ENCODE measurements at regions not wholly inside any gene's neighbourhood (a gene's known extent, or its start where the extent isn't known, plus 50 kb on each side); places are given as distances from the start of the nearest gene placed in this dataset.

GRCh38 chr7:106603346-106603745, 57.6 kb downstream of the CCDC71L start:
- no peak for TF ChIP-seq CTCF (IDR thresholded peaks at IDR 0.05)
- no peak for TF ChIP-seq POLR2AphosphoS5 (IDR thresholded peaks at IDR 0.05)
